T-cell (primary cell): ENCODE measurements at regions not wholly inside any gene's neighbourhood (a gene's known extent, or its start where the extent isn't known, plus 50 kb on each side); places are given as distances from the start of the nearest gene placed in this dataset.

Source experiments
- ATAC-seq, 4 experiments: fragments of 200-7000 bp in 3 of 4; fragments of 150-1000 bp in 1 of 4; cut with Tn5 transposase; replicated peaks in 1 of 4; 1 replicate in 3 of 4; 2 replicates in 1 of 4; pipeline ENCODE4 v1.10.0; 2021; ENCODE audit warnings: moderate library complexity in 3 of 4, mild to moderate bottlenecking in 2 of 4, moderate number of reproducible peaks in 1 of 4
- CTCF ChIA-PET, 2 donors: fragments of 300-600 bp; sonication (Branson Sonifier 250); formaldehyde crosslinking; loops; one replicate each; lab custom pipeline; 2022; ENCODE audit warnings: antibody characterized with exemption in 2 of 2; lab: Charles Lee
- POLR2A ChIA-PET, 2 donors: fragments of 300-600 bp; sonication (Branson Sonifier 250); formaldehyde crosslinking; loops; one replicate each; lab custom pipeline; 2022; ENCODE audit warnings: antibody characterized with exemption in 2 of 2; lab: Charles Lee
- DNase-seq, 35 experiments: peaks; one replicate each; pipeline versions ENCODE4 v3.0.0 to v3.0.0-alpha.2; 2013 to 2023
- H3K27ac ChIP-seq: one replicate; pipeline ENCODE4 v1.5.1; 2013; ENCODE audit warnings: low read length
- H3K27me3 ChIP-seq, 2 experiments: replicated peaks in 1 of 2; 1 replicate in 1 of 2; 2 replicates in 1 of 2; pipeline versions ENCODE4 v1.6.1 to v1.7.0; 2013; ENCODE audit warnings: low read length in 1 of 2, mixed read lengths in 1 of 2; ENCODE audit not compliant: control insufficient read depth in 2 of 2, insufficient read depth in 2 of 2; ENCODE audit errors: extremely low read depth in 1 of 2
- H3K36me3 ChIP-seq, 2 donors: 1 replicate in 1 of 2; 2 replicates in 1 of 2; pipeline versions ENCODE4 v1.6.1 to v1.7.0; 2013; ENCODE audit warnings: low read length in 1 of 2; ENCODE audit not compliant: control insufficient read depth in 2 of 2, insufficient read depth in 1 of 2; ENCODE audit errors: extremely low read depth in 1 of 2
- H3K4me1 ChIP-seq, 2 experiments: 1 replicate in 1 of 2; 2 replicates in 1 of 2; pipeline versions ENCODE4 v1.6.1 to v1.7.0; 2013; ENCODE audit warnings: low read length in 2 of 2, mixed read lengths in 1 of 2; ENCODE audit not compliant: insufficient read depth in 2 of 2, control insufficient read depth in 1 of 2; ENCODE audit errors: extremely low read depth in 1 of 2
- H3K4me3 ChIP-seq, 2 donors: 1 replicate in 1 of 2; 2 replicates in 1 of 2; pipeline versions ENCODE4 v1.5.1 to v1.7.0; 2013; ENCODE audit warnings: mild to moderate bottlenecking in 2 of 2, low read length in 1 of 2, moderate library complexity in 1 of 2; ENCODE audit not compliant: control insufficient read depth in 1 of 2; ENCODE audit errors: extremely low read depth in 1 of 2
- H3K9me3 ChIP-seq: 2 replicates; pipeline ENCODE4 v1.7.0; 2013
- H3K27ac Mint-ChIP-seq, 2 donors: one replicate each; pipeline ENCODE4 v1.8.0; 2020 to 2021; ENCODE audit warnings: mild to moderate bottlenecking in 2 of 2, mixed read lengths in 2 of 2
- H3K27me3 Mint-ChIP-seq, 2 donors: one replicate each; pipeline ENCODE4 v1.8.0; 2021 to 2022; ENCODE audit warnings: mixed read lengths in 2 of 2
- H3K36me3 Mint-ChIP-seq: one replicate; pipeline ENCODE4 v1.8.0; 2021; ENCODE audit warnings: mixed read lengths
- H3K4me1 Mint-ChIP-seq, 3 donors: one replicate each; pipeline ENCODE4 v1.8.0; 2020 to 2022; ENCODE audit warnings: mixed read lengths in 3 of 3, mild to moderate bottlenecking in 1 of 3
- H3K4me3 Mint-ChIP-seq, 3 donors: one replicate each; pipeline ENCODE4 v1.8.0; 2020 to 2022; ENCODE audit warnings: mild to moderate bottlenecking in 3 of 3, mixed read lengths in 3 of 3, moderate library complexity in 3 of 3
- H3K9me3 Mint-ChIP-seq, 3 donors: one replicate each; pipeline ENCODE4 v1.8.0; 2020 to 2022; ENCODE audit warnings: mixed read lengths in 3 of 3
- WGBS: methylation state at CpG from one replicate; pipeline ENCODE4 v1.1.5; 2013; ENCODE audit warnings: missing lambda C conversion rate; ENCODE audit not compliant: insufficient coverage; 5-methylcytosine and 5-hydroxymethylcytosine counted together

- no peaks in the 10 kb centered on the region for H3K4me1 Mint-ChIP-seq
- H3K27me3 ChIP-seq: no peaks in the 10 kb centered on the region
- H3K9me3 Mint-ChIP-seq: peaks cover 7 to 22% (median 12%) of the 10 kb centered on the region in 3 donors
- no peak overlapping the region for H3K4me3 ChIP-seq
- 83% methylated on average over 1 of the region's 5 CpGs for WGBS
- DNase-seq (no peak), ATAC-seq (no peak)
- POLR2A ChIA-PET: no interaction called here
- no peaks in the 10 kb centered on the region for H3K27me3 Mint-ChIP-seq
- CTCF ChIA-PET: no interaction called here
- H3K9me3 ChIP-seq: no peaks in the 10 kb centered on the region
- no peaks in the 10 kb centered on the region for H3K4me1 ChIP-seq
- H3K36me3 Mint-ChIP-seq: no peaks in the 10 kb centered on the region
- H3K27ac Mint-ChIP-seq: no peak overlapping the region
- H3K4me3 Mint-ChIP-seq: no peak overlapping the region
- H3K27ac ChIP-seq: no peak overlapping the region
- no peaks in the 10 kb centered on the region for H3K36me3 ChIP-seq
Observed at GRCh38 chr14:26775765-26776563, 178.1 kb upstream of the NOVA1 start.

DNA sequence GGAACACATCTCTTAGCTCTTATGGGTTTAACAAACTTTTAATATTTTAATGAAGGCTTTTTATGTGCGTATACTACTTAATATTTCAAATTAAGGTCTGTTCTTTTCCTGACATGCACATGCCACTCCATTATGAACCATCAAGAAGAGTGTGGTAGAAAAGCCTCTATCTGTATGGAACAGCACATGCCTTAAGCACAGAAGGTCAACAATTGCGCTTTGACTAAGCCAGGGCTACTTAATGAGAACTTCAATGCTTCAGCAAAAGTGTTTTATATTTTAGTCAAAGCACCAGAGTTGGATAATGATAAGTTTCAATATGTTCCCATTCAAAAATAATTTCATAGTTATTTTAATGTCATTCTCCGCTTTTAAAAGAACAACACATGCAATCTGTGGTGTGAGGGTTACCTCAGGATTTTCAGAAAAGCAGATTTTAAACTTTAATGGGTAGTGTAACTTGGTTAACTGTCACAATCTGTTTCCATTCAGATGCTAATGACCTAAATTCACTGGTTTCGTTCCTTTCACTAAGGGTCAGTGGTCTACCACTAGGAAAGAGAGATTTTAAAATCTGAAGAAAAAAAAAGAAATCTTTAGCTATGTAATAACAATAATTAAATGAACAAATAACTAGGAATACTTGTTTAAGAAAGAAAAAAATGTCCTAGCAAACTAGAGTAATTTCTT is 193.4 kb upstream of the NOVA1 start:
- Histone ChIP-seq H3K4me1 (no peaks in the 10 kb centered on the region), H3K4me3 (no peak overlapping the region), H3K27ac (no peak overlapping the region), H3K9me3 (no peaks in the 10 kb centered on the region), H3K36me3 (no peaks in the 10 kb centered on the region), H3K27me3 (no peaks in the 10 kb centered on the region)
- no peaks in the 10 kb centered on the region for H3K4me1 Mint-ChIP-seq
- no peak overlapping the region for H3K4me3 Mint-ChIP-seq
- POLR2A ChIA-PET: no interaction called here
- ATAC-seq (no peak), DNase-seq (no peak)
- peaks cover 25 to 44% (median 33%) of the 10 kb centered on the region in 3 donors for H3K9me3 Mint-ChIP-seq
- no peak overlapping the region for H3K27ac Mint-ChIP-seq
- WGBS: no CpG with 5 or more reads among the region's 4 CpGs
- CTCF ChIA-PET: interaction anchor here in 1 of 2 donors (0.6 kb wide), 1 partner anchor 524 kb away, joined by 3 read pairs; no protein-coding TSS in a partner anchor
- H3K27me3 Mint-ChIP-seq: no peaks in the 10 kb centered on the region
- no peaks in the 10 kb centered on the region for H3K36me3 Mint-ChIP-seq

- CTCF ChIA-PET: no interaction called here
- peaks cover 27 to 40% (median 31%) of the 10 kb centered on the region in 3 donors for H3K9me3 Mint-ChIP-seq
- H3K27me3 Mint-ChIP-seq: no peaks in the 10 kb centered on the region
- no peaks in the 10 kb centered on the region for H3K27me3 ChIP-seq
- DNase-seq (no peak), ATAC-seq (no peak)
- POLR2A ChIA-PET: no interaction called here
- H3K4me1 Mint-ChIP-seq: no peaks in the 10 kb centered on the region
- H3K4me3 ChIP-seq: no peak overlapping the region
- no peaks in the 10 kb centered on the region for H3K36me3 Mint-ChIP-seq
- H3K36me3 ChIP-seq: no peaks in the 10 kb centered on the region
- 53% methylated on average over 2 of the region's 2 CpGs for WGBS
- no peak overlapping the region for H3K4me3 Mint-ChIP-seq
- H3K4me1 ChIP-seq: no peaks in the 10 kb centered on the region
- no peak overlapping the region for H3K27ac Mint-ChIP-seq
- no peaks in the 10 kb centered on the region for H3K9me3 ChIP-seq
- H3K27ac ChIP-seq: no peak overlapping the region
Observed at GRCh38 chr14:26794731-26795130, 196.9 kb upstream of the NOVA1 start.

- Histone ChIP-seq H3K4me1 (no peaks in the 10 kb centered on the region), H3K4me3 (no peak overlapping the region), H3K27ac (no peak overlapping the region), H3K36me3 (no peaks in the 10 kb centered on the region), H3K9me3 (no peaks in the 10 kb centered on the region), H3K27me3 (no peaks in the 10 kb centered on the region)
- no peaks in the 10 kb centered on the region for H3K4me1 Mint-ChIP-seq
- H3K27me3 Mint-ChIP-seq: no peaks in the 10 kb centered on the region
- ATAC-seq (no peak), DNase-seq (no peak)
- H3K27ac Mint-ChIP-seq: no peak overlapping the region
- ChIA-PET CTCF (no interaction called here), POLR2A (no interaction called here)
- H3K4me3 Mint-ChIP-seq: no peak overlapping the region
- no CpG with 5 or more reads among the region's 1 CpG for WGBS
- peaks cover 4 to 47% (median 26%) of the 10 kb centered on the region in 3 donors for H3K9me3 Mint-ChIP-seq
- no peaks in the 10 kb centered on the region for H3K36me3 Mint-ChIP-seq
Observed at GRCh38 chr14:26808407-26808806, 210.6 kb upstream of the NOVA1 start.

- no peaks in the 10 kb centered on the region for H3K9me3 ChIP-seq
- H3K4me3 ChIP-seq: no peak overlapping the region
- H3K4me3 Mint-ChIP-seq: no peak overlapping the region
- no peaks in the 10 kb centered on the region for H3K27me3 ChIP-seq
- no peaks in the 10 kb centered on the region for H3K4me1 ChIP-seq
- no peaks in the 10 kb centered on the region for H3K4me1 Mint-ChIP-seq
- ATAC-seq (no peak), DNase-seq (no peak)
- ChIA-PET CTCF (no interaction called here), POLR2A (no interaction called here)
- H3K36me3 Mint-ChIP-seq: no peaks in the 10 kb centered on the region
- H3K27me3 Mint-ChIP-seq: no peaks in the 10 kb centered on the region
- H3K27ac Mint-ChIP-seq: no peak overlapping the region
- H3K9me3 Mint-ChIP-seq: peaks cover 0 to 44% (median 17%) of the 10 kb centered on the region in 3 donors
- H3K27ac ChIP-seq: no peak overlapping the region
- no peaks in the 10 kb centered on the region for H3K36me3 ChIP-seq
Observed at GRCh38 chr14:26810631-26811030, 212.8 kb upstream of the NOVA1 start.

DNA sequence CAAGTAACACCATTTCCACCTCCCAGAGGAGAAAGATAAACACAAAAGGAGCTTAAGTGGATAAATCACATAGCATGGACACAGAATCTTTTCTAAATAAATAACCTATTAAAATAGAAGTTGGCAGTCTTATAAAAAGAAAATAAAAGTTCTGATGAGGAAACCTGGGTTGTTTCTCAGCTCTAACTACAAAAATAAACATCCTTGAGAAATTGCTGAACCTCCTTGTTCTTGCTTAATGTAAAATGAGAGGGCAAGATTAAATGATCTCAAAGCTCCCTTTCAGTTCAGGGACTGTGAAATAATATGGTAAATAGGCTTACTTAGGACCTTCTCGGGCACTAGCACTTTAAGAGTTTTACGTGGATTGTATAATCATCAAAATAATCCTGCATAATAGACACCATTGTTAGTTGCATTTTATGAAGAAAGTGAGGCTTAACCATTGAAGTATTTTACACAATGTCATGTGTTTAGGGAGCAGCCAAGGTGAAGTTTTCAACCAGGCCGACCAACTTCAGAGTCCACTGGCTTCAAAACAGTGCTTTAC is 214.0 kb upstream of the NOVA1 start:
- Histone ChIP-seq H3K4me3 (no peak overlapping the region), H3K27me3 (no peaks in the 10 kb centered on the region), H3K27ac (no peak overlapping the region), H3K36me3 (no peaks in the 10 kb centered on the region), H3K9me3 (no peaks in the 10 kb centered on the region), H3K4me1 (no peaks in the 10 kb centered on the region)
- CTCF ChIA-PET: no interaction called here
- no peak for DNase-seq
- H3K4me3 Mint-ChIP-seq: no peak overlapping the region
- POLR2A ChIA-PET: no interaction called here
- 83% methylated on average over 1 of the region's 3 CpGs for WGBS
- peaks cover 6 to 41% (median 18%) of the 10 kb centered on the region in 3 donors for H3K9me3 Mint-ChIP-seq
- H3K27ac Mint-ChIP-seq: no peak overlapping the region
- no peaks in the 10 kb centered on the region for H3K27me3 Mint-ChIP-seq
- no peak for ATAC-seq
- H3K36me3 Mint-ChIP-seq: no peaks in the 10 kb centered on the region
- no peaks in the 10 kb centered on the region for H3K4me1 Mint-ChIP-seq
